Loucy (cell line): ENCODE measurements at regions not wholly inside any gene's neighbourhood (a gene's known extent, or its start where the extent isn't known, plus 50 kb on each side); places are given as distances from the start of the nearest gene placed in this dataset.

Experiments
- EZH2phosphoT487 ChIP-seq: fragments of 200-600 bp; IDR thresholded peaks from 2 replicates; pipeline ENCODE4 v1.6.1; 2018; ENCODE audit warnings: antibody characterized with exemption, mild to moderate bottlenecking, moderate library complexity, borderline replicate concordance
- TF ChIP-seq, protein P1 (sequence below): fragments of 200-600 bp; sonication (generic); conservative IDR thresholded peaks from 2 replicates; pipeline ENCODE4 v1.5.1; 2014; ENCODE audit warnings: mild to moderate bottlenecking, antibody characterized with exemption, low read length

DNA sequence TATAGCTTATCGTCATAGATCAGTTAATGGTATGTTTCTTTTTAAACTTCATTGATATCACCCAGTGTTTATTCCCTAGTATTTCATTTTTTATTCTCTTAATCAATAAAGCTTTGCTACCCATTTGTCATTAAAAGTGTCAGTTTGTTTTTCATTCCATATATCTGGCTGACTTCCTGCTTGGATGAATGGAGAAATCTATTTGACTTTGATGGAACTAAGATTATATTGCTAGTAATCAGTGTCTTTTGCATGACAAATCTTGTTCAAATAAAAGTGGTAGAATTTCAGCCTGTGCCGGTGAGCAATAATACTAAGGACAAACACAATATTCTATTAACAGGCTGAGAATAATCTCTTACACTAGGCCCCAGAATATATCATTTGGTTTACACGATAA is 203.3 kb downstream of the SEC23IP start:
- TF ChIP-seq, protein P1, sequence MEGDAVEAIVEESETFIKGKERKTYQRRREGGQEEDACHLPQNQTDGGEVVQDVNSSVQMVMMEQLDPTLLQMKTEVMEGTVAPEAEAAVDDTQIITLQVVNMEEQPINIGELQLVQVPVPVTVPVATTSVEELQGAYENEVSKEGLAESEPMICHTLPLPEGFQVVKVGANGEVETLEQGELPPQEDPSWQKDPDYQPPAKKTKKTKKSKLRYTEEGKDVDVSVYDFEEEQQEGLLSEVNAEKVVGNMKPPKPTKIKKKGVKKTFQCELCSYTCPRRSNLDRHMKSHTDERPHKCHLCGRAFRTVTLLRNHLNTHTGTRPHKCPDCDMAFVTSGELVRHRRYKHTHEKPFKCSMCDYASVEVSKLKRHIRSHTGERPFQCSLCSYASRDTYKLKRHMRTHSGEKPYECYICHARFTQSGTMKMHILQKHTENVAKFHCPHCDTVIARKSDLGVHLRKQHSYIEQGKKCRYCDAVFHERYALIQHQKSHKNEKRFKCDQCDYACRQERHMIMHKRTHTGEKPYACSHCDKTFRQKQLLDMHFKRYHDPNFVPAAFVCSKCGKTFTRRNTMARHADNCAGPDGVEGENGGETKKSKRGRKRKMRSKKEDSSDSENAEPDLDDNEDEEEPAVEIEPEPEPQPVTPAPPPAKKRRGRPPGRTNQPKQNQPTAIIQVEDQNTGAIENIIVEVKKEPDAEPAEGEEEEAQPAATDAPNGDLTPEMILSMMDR, result no peak
- TF ChIP-seq EZH2phosphoT487, result no peak
